DMS79 treated with DMSO at 0.1 percent for 48 hours (cell line): ENCODE measurements at regions not wholly inside any gene's neighbourhood (a gene's known extent, or its start where the extent isn't known, plus 50 kb on each side); places are given as distances from the start of the nearest gene placed in this dataset.

Experiments used
- DNase-seq: peaks from one replicate; lab custom pipeline; 2025; lab: John Stamatoyannopoulos, UW

- DNase-seq, result no peak
Observed at GRCh38 chr14:49008363-49008762, 577.8 kb downstream of the RPS29 start.

GRCh38 chr14:48991141-48991540, 595.0 kb downstream of the RPS29 start:
- no peak for DNase-seq

- DNase-seq, result no peak
Observed at GRCh38 chr14:48983351-48983888, 602.8 kb downstream of the RPS29 start.

GRCh38 chr14:48974994-48975393, 611.2 kb downstream of the RPS29 start:
- DNase-seq, result no peak

GRCh38 chr14:48973151-48973550, 613.0 kb downstream of the RPS29 start:
- DNase-seq, result no peak

- DNase-seq, result no peak
Observed at GRCh38 chr14:48970943-48971342, 615.2 kb downstream of the RPS29 start.

- no peak for DNase-seq
Observed at GRCh38 chr14:48967419-48967818, 618.8 kb downstream of the RPS29 start.

- no peak for DNase-seq
Observed at GRCh38 chr14:48963231-48963790, 622.9 kb downstream of the RPS29 start.

- DNase-seq, result no peak
Observed at GRCh38 chr14:48957486-48957885, 628.7 kb downstream of the RPS29 start.

GRCh38 chr14:48955857-48956256, 630.3 kb downstream of the RPS29 start:
- no peak for DNase-seq

GRCh38 chr14:48954446-48954845, 631.7 kb downstream of the RPS29 start:
- no peak for DNase-seq

- no peak for DNase-seq
Observed at GRCh38 chr14:48944809-48945208, 641.4 kb downstream of the RPS29 start.

GRCh38 chr14:48943913-48944312, 642.3 kb downstream of the RPS29 start:
- DNase-seq, result no peak

GRCh38 chr14:48937541-48938195, 648.5 kb downstream of the RPS29 start:
- DNase-seq, result no peak

- DNase-seq, result no peak
Observed at GRCh38 chr14:48936849-48937248, 649.3 kb downstream of the RPS29 start.

GRCh38 chr14:48936362-48936761, 649.8 kb downstream of the RPS29 start:
- no peak for DNase-seq

- DNase-seq, result no peak
Observed at GRCh38 chr14:48925184-48925583, 661.0 kb downstream of the RPS29 start.

- no peak for DNase-seq
Observed at GRCh38 chr14:48914921-48915320, 671.3 kb downstream of the RPS29 start.

- DNase-seq, result no peak
Observed at GRCh38 chr14:48914382-48914781, 671.8 kb downstream of the RPS29 start.

GRCh38 chr14:48900565-48900964, 685.6 kb downstream of the RPS29 start:
- no peak for DNase-seq

- no peak for DNase-seq
Observed at GRCh38 chr14:48890333-48890732, 695.8 kb downstream of the RPS29 start.

- no peak for DNase-seq
Observed at GRCh38 chr14:48876806-48877340, 709.3 kb downstream of the RPS29 start.

- DNase-seq, result no peak
Observed at GRCh38 chr14:48874711-48875110, 711.5 kb downstream of the RPS29 start.

- no peak for DNase-seq
Observed at GRCh38 chr14:48857366-48857765, 728.8 kb downstream of the RPS29 start.
